ENCODE measurements at regions not wholly inside any gene's neighbourhood (a gene's known extent, or its start where the extent isn't known, plus 50 kb on each side); places are given as distances from the start of the nearest gene placed in this dataset.

DNA sequence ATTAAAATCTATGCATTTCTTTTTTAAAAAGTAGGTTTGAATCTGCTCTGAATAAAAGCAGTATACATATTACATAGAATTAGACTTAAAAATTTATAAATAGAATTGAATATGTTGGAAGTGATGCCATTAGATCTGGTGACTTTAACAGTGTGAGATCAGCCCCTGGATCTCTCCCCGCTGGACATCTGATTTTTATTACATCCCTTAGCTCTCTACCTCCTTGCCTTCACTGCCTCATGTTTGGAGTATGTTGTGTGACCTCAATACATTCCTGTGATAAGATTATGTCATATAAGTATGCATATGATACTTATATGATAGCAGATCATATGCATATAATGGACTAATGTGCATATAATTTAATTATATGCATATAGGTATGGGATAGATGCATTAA is 643.4 kb upstream of the NR2F2 start:
- TF ChIP-seq CTCF (IDR thresholded peaks at IDR 0.05): no peak
- no peak for TF ChIP-seq POLR2A (IDR thresholded peaks at IDR 0.05)
